D721Med (cell line): ENCODE measurements at regions not wholly inside any gene's neighbourhood (a gene's known extent, or its start where the extent isn't known, plus 50 kb on each side); places are given as distances from the start of the nearest gene placed in this dataset.

Experiments
- DNase-seq: peaks from one replicate; pipeline ENCODE4 v3.0.0; 2011; ENCODE audit warnings: low spot score; ENCODE audit not compliant: insufficient read length
- FAIRE-seq: peaks from 2 replicates; lab custom pipeline; 2011; peaks lifted over from hg19 to GRCh38; lab: Jason Lieb, UNC
- TF ChIP-seq, protein P1 (sequence below): IDR thresholded peaks from 2 replicates; pipeline ENCODE4 v1.5.1; 2012; ENCODE audit warnings: mild to moderate bottlenecking, control low read depth; ENCODE audit not compliant: insufficient read depth; ENCODE audit errors: missing control alignments

DNA sequence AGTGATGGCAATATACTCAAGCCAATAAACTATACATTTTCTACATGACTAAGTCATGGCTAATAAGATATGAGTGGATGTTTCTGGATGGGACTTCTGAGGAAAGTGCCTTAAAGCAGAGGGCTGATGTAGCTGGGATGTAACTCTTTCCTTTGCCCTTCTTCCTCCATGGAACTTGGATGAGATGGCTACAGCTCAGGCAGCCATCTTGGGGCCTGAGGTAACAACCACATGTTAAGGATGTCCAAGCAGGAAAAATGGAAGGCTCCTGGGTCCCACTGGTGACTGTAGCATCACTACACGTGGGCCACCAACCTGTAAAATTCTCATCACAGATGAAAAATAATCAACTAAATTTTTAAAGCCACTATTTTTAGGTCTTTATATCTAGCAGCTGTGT, 54.4 kb upstream of the GRIP1 start:
- TF ChIP-seq, protein P1, sequence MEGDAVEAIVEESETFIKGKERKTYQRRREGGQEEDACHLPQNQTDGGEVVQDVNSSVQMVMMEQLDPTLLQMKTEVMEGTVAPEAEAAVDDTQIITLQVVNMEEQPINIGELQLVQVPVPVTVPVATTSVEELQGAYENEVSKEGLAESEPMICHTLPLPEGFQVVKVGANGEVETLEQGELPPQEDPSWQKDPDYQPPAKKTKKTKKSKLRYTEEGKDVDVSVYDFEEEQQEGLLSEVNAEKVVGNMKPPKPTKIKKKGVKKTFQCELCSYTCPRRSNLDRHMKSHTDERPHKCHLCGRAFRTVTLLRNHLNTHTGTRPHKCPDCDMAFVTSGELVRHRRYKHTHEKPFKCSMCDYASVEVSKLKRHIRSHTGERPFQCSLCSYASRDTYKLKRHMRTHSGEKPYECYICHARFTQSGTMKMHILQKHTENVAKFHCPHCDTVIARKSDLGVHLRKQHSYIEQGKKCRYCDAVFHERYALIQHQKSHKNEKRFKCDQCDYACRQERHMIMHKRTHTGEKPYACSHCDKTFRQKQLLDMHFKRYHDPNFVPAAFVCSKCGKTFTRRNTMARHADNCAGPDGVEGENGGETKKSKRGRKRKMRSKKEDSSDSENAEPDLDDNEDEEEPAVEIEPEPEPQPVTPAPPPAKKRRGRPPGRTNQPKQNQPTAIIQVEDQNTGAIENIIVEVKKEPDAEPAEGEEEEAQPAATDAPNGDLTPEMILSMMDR, result no peak
- DNase-seq (no peak), FAIRE-seq (no peak)

DNA sequence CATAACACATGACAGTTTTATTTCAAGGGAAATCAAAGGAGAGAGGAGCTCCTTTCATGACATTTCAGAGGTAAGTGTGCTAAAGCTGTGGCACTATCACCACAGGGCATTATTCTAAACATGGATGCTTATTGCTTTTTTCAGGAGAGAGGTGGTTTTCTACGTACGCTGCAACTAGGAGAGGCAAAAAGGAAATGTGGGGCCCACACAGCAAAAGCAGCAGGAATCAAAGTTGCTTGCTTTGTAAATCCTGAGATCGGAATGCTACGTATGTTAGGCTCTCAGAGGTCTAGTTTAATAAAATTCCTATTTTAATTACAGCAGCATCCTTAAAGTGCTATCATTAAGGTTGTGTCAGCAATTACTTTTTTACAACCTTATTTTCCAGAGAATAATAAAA, 55.0 kb upstream of the GRIP1 start:
- FAIRE-seq (no peak), DNase-seq (no peak)
- TF ChIP-seq, protein P1, result no peak

DNA sequence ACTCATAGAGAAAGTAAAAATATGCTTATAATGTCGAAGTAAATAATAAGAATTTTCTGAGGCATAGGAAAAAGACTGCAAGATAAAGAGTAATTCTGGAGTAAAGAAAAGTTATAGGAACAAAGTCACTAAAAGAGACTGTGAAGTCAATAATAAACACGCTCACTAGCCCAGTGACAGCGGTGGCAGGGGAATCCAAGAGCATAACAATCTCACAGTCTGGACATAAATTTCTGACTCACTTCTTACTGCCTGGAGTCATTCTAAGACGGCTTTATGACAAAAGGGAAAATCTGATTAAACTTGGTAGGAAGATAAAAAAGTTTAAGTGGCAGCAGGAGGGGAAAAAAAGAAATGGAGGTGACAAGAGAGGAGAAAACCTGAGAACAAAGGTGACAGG, 56.4 kb upstream of the GRIP1 start:
- FAIRE-seq, result no peak
- TF ChIP-seq, protein P1, result no peak
- no peak for DNase-seq

DNA sequence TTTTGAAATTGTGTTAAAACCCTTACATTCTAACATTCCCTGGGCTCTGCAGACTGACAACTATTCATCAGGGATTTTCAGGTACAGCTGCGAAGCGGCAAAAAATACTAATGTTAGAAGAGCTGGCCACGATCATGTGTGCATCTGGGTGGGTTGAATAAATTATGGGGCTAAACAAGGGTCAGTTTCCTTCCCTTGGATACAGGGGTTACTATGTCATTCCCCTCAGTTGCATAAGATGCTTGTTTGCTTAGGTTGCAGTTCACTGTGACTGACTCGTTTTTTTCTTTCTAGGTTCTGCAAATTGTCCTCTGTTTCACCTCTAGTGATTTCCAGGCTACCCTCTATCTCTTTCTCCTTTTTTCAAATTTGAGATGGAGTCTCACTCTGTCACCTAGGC, 58.1 kb upstream of the GRIP1 start:
- FAIRE-seq (no peak), DNase-seq (no peak)
- TF ChIP-seq, protein P1, result no peak

DNA sequence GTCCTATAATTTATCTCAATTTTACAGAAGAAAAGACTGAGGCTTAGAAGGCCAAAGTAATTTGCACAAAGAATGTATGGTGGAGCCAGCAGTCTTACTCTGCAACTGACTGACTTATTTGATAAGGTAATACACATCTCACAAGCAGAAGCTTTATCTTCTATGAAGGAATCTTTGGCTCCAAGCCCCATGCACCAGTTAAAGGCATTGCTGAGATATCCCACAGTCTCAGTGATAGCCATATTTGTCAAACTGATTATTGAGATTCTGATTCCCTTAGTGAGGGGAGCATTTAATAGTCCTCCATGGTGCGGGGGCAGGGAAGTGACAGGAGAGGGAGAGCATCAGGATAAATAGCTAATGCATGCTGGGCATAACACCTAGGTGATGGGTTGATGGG, 60.4 kb upstream of the GRIP1 start:
- TF ChIP-seq, protein P1, result no peak
- DNase-seq (no peak), FAIRE-seq (no peak)

DNA sequence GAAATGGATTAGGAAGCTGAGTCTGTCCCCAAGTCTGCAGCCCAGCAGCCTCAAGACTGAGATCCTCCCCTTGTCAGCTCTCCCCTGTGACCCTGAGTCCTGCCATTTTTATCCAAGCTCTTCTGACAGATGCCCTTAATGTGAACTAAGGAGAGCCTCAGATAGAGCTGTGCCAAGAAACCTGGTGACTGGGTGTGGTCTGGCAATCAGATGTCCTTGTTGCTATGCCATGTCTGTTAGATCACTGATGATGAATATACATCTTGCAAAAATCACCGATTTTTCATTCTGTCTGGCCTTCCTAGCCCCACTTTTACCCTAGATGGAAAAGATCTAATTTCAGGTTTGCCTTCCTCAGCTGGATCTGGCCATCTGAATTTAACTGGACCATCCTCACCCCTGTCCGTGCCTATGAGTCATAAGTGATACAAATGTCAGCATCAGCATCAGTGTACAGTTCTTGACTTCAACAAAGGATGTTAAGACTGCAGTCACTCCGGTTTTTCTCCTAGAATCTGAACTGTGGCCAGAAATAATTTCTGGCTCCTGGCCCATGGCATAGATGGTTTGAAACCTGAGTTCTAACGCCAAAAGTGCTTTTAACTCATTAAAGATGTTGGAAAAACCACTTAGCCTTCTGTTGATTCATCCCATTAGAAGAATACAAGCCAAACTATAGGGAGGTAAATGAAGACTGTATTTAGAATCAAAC, 61.2 kb upstream of the GRIP1 start:
- FAIRE-seq, result no peak

DNA sequence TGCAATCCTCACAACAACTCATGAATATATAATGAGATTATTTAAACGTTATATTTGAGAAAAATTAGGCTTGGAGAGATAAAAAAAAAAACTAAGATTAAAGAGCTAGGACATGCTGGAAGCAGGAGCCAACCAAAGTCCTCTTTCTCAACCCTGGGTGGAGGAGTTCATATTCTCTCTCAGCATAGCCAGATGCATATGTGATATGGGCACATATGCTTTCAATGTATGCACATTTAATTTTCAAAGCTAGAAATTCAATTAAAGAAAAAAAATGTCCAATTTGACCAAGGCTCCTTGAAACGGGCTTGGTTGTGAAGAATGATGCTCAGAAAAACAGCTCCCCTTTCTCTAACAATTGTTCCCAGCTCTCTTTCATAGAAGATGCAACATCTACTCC, 61.9 kb upstream of the GRIP1 start:
- TF ChIP-seq, protein P1, result no peak
- DNase-seq, result no peak
- no peak for FAIRE-seq

More for the DNA sequence above, 61.2 kb upstream of the GRIP1 start:
- no peak for DNase-seq
- TF ChIP-seq, protein P1, result no peak
